ENCODE measurements at regions not wholly inside any gene's neighbourhood (a gene's known extent, or its start where the extent isn't known, plus 50 kb on each side); places are given as distances from the start of the nearest gene placed in this dataset.

DNA sequence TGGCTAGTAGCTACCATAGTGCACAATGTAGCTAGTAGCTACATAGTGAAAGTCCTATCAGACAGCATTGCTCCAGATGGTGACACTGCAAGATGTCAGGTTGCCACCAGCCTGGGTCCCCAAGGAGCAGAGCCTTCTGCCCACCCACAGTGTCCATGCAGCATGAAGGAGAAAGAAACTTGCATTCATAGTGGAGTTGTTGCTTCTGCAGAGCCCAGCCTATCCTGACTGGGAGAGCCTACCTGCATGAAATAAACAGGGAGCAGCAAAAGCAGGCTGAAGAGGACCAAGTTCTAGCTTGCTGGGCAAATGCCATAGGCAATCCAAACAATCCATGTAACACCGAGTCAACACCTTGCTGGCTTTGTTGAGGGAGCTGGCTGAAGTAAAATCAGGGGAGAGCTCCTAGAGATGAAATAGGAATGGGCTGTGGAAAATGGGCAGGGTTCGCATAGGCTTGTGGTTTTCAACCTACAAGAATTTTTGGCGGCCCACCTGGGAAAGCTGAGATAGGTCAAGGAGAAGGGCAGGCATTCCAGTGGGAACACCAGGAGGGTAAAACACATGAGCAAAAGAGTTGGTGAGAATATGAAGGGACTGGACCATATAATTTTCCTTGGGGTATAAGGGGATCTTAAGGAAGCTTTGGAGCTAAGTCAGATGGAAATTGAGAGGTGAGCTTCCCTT lies 195.8 kb downstream of the CYP26B1 start:
- no peak overlapping the region for H3K27ac ChIP-seq (ENCODE audit: low read depth)
- Mint-ChIP-seq H3K27me3 (ENCODE audit: insufficient read depth, low read depth, poor library complexity) (peaks cover 2% of the 10 kb centered on the region), H3K36me3 (ENCODE audit: low read depth) (peaks cover 1% of the 10 kb centered on the region; the same call in 1 of the 3 replicates), H3K4me3 (no peak overlapping the region), H3K4me1 (peaks cover 4% of the 10 kb centered on the region; the same call in 2 of the 3 replicates), H3K27ac (no peak overlapping the region), H3K9me3 (peaks cover 14% of the 10 kb centered on the region)
- TF ChIP-seq POLR2AphosphoS5 (IDR thresholded peaks at IDR 0.05; ENCODE audit: low read depth) = no peak
- TF ChIP-seq, protein P1, sequence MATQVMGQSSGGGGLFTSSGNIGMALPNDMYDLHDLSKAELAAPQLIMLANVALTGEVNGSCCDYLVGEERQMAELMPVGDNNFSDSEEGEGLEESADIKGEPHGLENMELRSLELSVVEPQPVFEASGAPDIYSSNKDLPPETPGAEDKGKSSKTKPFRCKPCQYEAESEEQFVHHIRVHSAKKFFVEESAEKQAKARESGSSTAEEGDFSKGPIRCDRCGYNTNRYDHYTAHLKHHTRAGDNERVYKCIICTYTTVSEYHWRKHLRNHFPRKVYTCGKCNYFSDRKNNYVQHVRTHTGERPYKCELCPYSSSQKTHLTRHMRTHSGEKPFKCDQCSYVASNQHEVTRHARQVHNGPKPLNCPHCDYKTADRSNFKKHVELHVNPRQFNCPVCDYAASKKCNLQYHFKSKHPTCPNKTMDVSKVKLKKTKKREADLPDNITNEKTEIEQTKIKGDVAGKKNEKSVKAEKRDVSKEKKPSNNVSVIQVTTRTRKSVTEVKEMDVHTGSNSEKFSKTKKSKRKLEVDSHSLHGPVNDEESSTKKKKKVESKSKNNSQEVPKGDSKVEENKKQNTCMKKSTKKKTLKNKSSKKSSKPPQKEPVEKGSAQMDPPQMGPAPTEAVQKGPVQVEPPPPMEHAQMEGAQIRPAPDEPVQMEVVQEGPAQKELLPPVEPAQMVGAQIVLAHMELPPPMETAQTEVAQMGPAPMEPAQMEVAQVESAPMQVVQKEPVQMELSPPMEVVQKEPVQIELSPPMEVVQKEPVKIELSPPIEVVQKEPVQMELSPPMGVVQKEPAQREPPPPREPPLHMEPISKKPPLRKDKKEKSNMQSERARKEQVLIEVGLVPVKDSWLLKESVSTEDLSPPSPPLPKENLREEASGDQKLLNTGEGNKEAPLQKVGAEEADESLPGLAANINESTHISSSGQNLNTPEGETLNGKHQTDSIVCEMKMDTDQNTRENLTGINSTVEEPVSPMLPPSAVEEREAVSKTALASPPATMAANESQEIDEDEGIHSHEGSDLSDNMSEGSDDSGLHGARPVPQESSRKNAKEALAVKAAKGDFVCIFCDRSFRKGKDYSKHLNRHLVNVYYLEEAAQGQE (IDR thresholded peaks at IDR 0.05; ENCODE audit: unreplicated experiment) = no peak
- TF ChIP-seq STAT1 (IDR thresholded peaks at IDR 0.05; ENCODE audit: unreplicated experiment) = no peak
- TF ChIP-seq, protein P2, sequence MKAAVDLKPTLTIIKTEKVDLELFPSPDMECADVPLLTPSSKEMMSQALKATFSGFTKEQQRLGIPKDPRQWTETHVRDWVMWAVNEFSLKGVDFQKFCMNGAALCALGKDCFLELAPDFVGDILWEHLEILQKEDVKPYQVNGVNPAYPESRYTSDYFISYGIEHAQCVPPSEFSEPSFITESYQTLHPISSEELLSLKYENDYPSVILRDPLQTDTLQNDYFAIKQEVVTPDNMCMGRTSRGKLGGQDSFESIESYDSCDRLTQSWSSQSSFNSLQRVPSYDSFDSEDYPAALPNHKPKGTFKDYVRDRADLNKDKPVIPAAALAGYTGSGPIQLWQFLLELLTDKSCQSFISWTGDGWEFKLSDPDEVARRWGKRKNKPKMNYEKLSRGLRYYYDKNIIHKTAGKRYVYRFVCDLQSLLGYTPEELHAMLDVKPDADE (IDR thresholded peaks at IDR 0.05) = no peak
- H3K36me3 ChIP-seq (ENCODE audit: insufficient read depth) = no peaks in the 10 kb centered on the region
- H3K79me2 ChIP-seq (replicated peaks; ENCODE audit: insufficient read depth) = no peaks in the 10 kb centered on the region
- H3K27me3 ChIP-seq (ENCODE audit: insufficient read depth) = no peaks in the 10 kb centered on the region
- H4K20me1 ChIP-seq (replicated peaks; ENCODE audit: insufficient read depth) = no peaks in the 10 kb centered on the region
- no peak overlapping the region for H3K4me2 ChIP-seq
- no peak overlapping the region for H3K4me3 ChIP-seq
- DNase-seq (ENCODE audit: low spot score) (no peak), ATAC-seq (no peak)
- no peaks in the 10 kb centered on the region for H3K4me1 ChIP-seq (ENCODE audit: insufficient read depth)
- H3K9me2 ChIP-seq (ENCODE audit: insufficient read depth) = 0 out of 2 replicates have a peak, but pooled peaks cover 3% of the 10 kb centered on the region
- no peak overlapping the region for H2AFZ ChIP-seq
- H3F3A ChIP-seq (replicated peaks; ENCODE audit: low read depth) = no peaks in the 10 kb centered on the region

GRCh38 chr2:71951083-71951468 lies 196.6 kb downstream of the CYP26B1 start:
- H3K4me3 Mint-ChIP-seq = no peak overlapping the region
- peaks cover 4% of the 10 kb centered on the region; the same call in 2 of the 3 replicates for H3K4me1 Mint-ChIP-seq
- no peak for DNase-seq (ENCODE audit: low spot score)
- TF ChIP-seq POLR2AphosphoS5 (IDR thresholded peaks at IDR 0.05; ENCODE audit: low read depth) (no peak), EZH2phosphoT487 (IDR thresholded peaks at IDR 0.05; ENCODE audit: unreplicated experiment) (no peak), CREB1 (CRISPR knock-in tag; IDR thresholded peaks at IDR 0.05; ENCODE audit: low read depth) (no peak), ZNF114 (CRISPR knock-in tag; IDR thresholded peaks at IDR 0.05) (no peak), EZH2 (IDR thresholded peaks at IDR 0.05; ENCODE audit: low read depth, unreplicated experiment) (no peak), NANOG (IDR thresholded peaks at IDR 0.05; ENCODE audit: borderline replicate concordance) (no peak), STAT1 (IDR thresholded peaks at IDR 0.05; ENCODE audit: unreplicated experiment) (no peak)
- TF ChIP-seq, protein P3, sequence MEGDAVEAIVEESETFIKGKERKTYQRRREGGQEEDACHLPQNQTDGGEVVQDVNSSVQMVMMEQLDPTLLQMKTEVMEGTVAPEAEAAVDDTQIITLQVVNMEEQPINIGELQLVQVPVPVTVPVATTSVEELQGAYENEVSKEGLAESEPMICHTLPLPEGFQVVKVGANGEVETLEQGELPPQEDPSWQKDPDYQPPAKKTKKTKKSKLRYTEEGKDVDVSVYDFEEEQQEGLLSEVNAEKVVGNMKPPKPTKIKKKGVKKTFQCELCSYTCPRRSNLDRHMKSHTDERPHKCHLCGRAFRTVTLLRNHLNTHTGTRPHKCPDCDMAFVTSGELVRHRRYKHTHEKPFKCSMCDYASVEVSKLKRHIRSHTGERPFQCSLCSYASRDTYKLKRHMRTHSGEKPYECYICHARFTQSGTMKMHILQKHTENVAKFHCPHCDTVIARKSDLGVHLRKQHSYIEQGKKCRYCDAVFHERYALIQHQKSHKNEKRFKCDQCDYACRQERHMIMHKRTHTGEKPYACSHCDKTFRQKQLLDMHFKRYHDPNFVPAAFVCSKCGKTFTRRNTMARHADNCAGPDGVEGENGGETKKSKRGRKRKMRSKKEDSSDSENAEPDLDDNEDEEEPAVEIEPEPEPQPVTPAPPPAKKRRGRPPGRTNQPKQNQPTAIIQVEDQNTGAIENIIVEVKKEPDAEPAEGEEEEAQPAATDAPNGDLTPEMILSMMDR (conservative IDR thresholded peaks at IDR 0.05; ENCODE audit: low read depth in 2 of 2) = no peak
- TF ChIP-seq, protein P1 (IDR thresholded peaks at IDR 0.05; ENCODE audit: unreplicated experiment) = no peak

More at GRCh38 chr2:71951083-71951468, 196.6 kb downstream of the CYP26B1 start:
- no peak for ATAC-seq
- Mint-ChIP-seq H3K9me3 (peaks cover 6% of the 10 kb centered on the region; the same call in 1 of the 3 replicates), H3K27ac (no peak overlapping the region), H3K36me3 (ENCODE audit: low read depth) (no peaks in the 10 kb centered on the region), H3K27me3 (ENCODE audit: insufficient read depth, low read depth, poor library complexity) (peaks cover 2% of the 10 kb centered on the region)
- H3F3A ChIP-seq (replicated peaks; ENCODE audit: low read depth) = no peaks in the 10 kb centered on the region
- H3K4me3 ChIP-seq = no peak overlapping the region
- no peaks in the 10 kb centered on the region for H3K4me1 ChIP-seq (ENCODE audit: insufficient read depth)
- H3K9me2 ChIP-seq (ENCODE audit: insufficient read depth) = 0 out of 2 replicates have a peak, but pooled peaks cover 3% of the 10 kb centered on the region
- H3K79me2 ChIP-seq (replicated peaks; ENCODE audit: insufficient read depth) = no peaks in the 10 kb centered on the region
- no peak overlapping the region for H3K27ac ChIP-seq (ENCODE audit: low read depth)
- H3K4me2 ChIP-seq = no peak overlapping the region
- no peak overlapping the region for H2AFZ ChIP-seq
- H4K20me1 ChIP-seq (replicated peaks; ENCODE audit: insufficient read depth) = no peaks in the 10 kb centered on the region
- H3K27me3 ChIP-seq (ENCODE audit: insufficient read depth) = no peaks in the 10 kb centered on the region
- H3K36me3 ChIP-seq (ENCODE audit: insufficient read depth) = no peaks in the 10 kb centered on the region
